ENCODE measurements at regions not wholly inside any gene's neighbourhood (a gene's known extent, or its start where the extent isn't known, plus 50 kb on each side); places are given as distances from the start of the nearest gene placed in this dataset.

- no peaks in the 10 kb centered on the region for H3K79me1 ChIP-seq (ENCODE audit: low read depth, low read length)
- no peak overlapping the region for H2AK5ac ChIP-seq (ENCODE audit: low read depth, low read length)
- H2BK5ac ChIP-seq (ENCODE audit: low read depth, low read length), result no peak overlapping the region
- no peaks in the 10 kb centered on the region for H4K20me1 ChIP-seq (replicated peaks in 1 of 2; ENCODE audit: control insufficient read depth in 1 of 2, insufficient read depth in 2 of 2, low read length in 2 of 2)
- H3K23me2 ChIP-seq (ENCODE audit: low read depth, low read length), result no peaks in the 10 kb centered on the region
- no peak overlapping the region for H3K27ac ChIP-seq (ENCODE audit: low read depth, low read length)
- H2BK20ac ChIP-seq (ENCODE audit: low read length), result no peak overlapping the region
- H3K14ac ChIP-seq (ENCODE audit: insufficient read length), result no peak overlapping the region
- 92% methylated on average over 2 of the region's 2 CpGs; no CpG with 5 or more reads in 1 of the 2 experiments for WGBS, 2 experiments (ENCODE audit: extremely low coverage in 1 of 2, insufficient coverage in 1 of 2, insufficient read length in 1 of 2, insufficient replicate concordance in 2 of 2, low coverage in 1 of 2, low lambda C conversion rate in 2 of 2, missing lambda C conversion rate in 1 of 2)
- no peak overlapping the region for H2BK15ac ChIP-seq (ENCODE audit: low read length)
- H3K18ac ChIP-seq (ENCODE audit: extremely low read depth, low read length), result no peak overlapping the region
- H3K23ac ChIP-seq (ENCODE audit: insufficient read length), result no peak overlapping the region
- no peaks in the 10 kb centered on the region for H3K9me3 ChIP-seq (ENCODE audit: insufficient read depth in 2 of 2, low read depth in 1 of 2, low read length in 1 of 2)
- TF ChIP-seq TEAD4 (IDR thresholded peaks at IDR 0.05; ENCODE audit: low read depth, low read length), result no peak
- no peak for TF ChIP-seq MAX (IDR thresholded peaks at IDR 0.05)
- TF ChIP-seq E2F6 (IDR thresholded peaks at IDR 0.05), result no peak
- H2AFZ ChIP-seq (ENCODE audit: low read length), result no peak overlapping the region
- FAIRE-seq (no peak), DNase-seq (ENCODE audit: low read depth in 1 of 2, low spot score in 2 of 2) (no peak)
- no peaks in the 10 kb centered on the region for H3K79me2 ChIP-seq (ENCODE audit: control insufficient read depth in 1 of 2, insufficient read depth in 2 of 2, low read length in 2 of 2)
- no peaks in the 10 kb centered on the region for H3K27me3 ChIP-seq (replicated peaks in 1 of 4; ENCODE audit: control insufficient read depth in 3 of 4, extremely low read depth in 1 of 4, insufficient read depth in 3 of 4, low read length in 3 of 4)
- no peak overlapping the region for H3K4me2 ChIP-seq (ENCODE audit: insufficient read depth in 1 of 2, low read depth in 2 of 2, low read length in 2 of 2)
- no peak overlapping the region for H3K56ac ChIP-seq (replicated peaks; ENCODE audit: insufficient read length, low read depth, low read length)
- no peaks in the 10 kb centered on the region for H3K36me3 ChIP-seq (ENCODE audit: control insufficient read depth in 2 of 4, insufficient read depth in 4 of 4, low read length in 3 of 4)
- no peak overlapping the region for H2BK12ac ChIP-seq (ENCODE audit: low read depth, low read length)
- no peak overlapping the region for H4K5ac ChIP-seq (ENCODE audit: insufficient read length, low read depth, low read length)
- H4K8ac ChIP-seq (ENCODE audit: extremely low read depth, insufficient read depth, low read length), result no peak overlapping the region
- H4K91ac ChIP-seq (replicated peaks; ENCODE audit: insufficient read length, low read length), result no peak overlapping the region
- no peak overlapping the region for H2BK120ac ChIP-seq (replicated peaks; ENCODE audit: low read depth, low read length)
- ChIA-PET CTCF (ENCODE audit: partially characterized antibody) (no interaction called here), POLR2A (ENCODE audit: partially characterized antibody) (no interaction called here)
- no peak overlapping the region for H3K9ac ChIP-seq (replicated peaks in 1 of 4; ENCODE audit: extremely low read depth in 1 of 4, low read depth in 3 of 4, low read length in 3 of 4)
- H3K4me1 ChIP-seq (replicated peaks in 1 of 4; ENCODE audit: control insufficient read depth in 3 of 4, insufficient read depth in 4 of 4, low read length in 3 of 4), result no peaks in the 10 kb centered on the region
- no peak overlapping the region for H3K4me3 ChIP-seq (ENCODE audit: extremely low read depth in 1 of 4, insufficient read depth in 2 of 4, low read depth in 3 of 4, low read length in 4 of 4)
- H3K4ac ChIP-seq (replicated peaks; ENCODE audit: insufficient read length, low read depth, low read length), result no peak overlapping the region
Observed at GRCh38 chr5:99866740-99867139, 668.4 kb upstream of the FAM174A start.

All from H1 (cell line).